Lung (tissue), 11 donors: ENCODE measurements at regions not wholly inside any gene's neighbourhood (a gene's known extent, or its start where the extent isn't known, plus 50 kb on each side); places are given as distances from the start of the nearest gene placed in this dataset.

ENCODE experiments used
- ATAC-seq: fragments of 200-7000 bp; cut with Tn5 transposase; one replicate; pipeline ENCODE4 v1.9.1; 2020; ENCODE audit warnings: moderate number of reproducible peaks; ENCODE audit not compliant: insufficient read depth, low FRiP score
- DNase-seq, 3 donors: peaks; one replicate each; pipeline ENCODE4 v3.0.0-alpha.2; 2013 to 2017
- H3K27ac ChIP-seq, 2 donors: one replicate each; pipeline ENCODE4 v1.5.1; 2013; ENCODE audit warnings: mild to moderate bottlenecking in 2 of 2, moderate library complexity in 2 of 2, control low read depth in 1 of 2, inconsistent platforms in 1 of 2, low read depth in 1 of 2, low read length in 1 of 2
- H3K27me3 ChIP-seq, 3 donors: one replicate each; pipeline ENCODE4 v1.5.1; 2013; ENCODE audit warnings: low read length in 2 of 3; ENCODE audit not compliant: control insufficient read depth in 3 of 3, insufficient read depth in 3 of 3
- H3K36me3 ChIP-seq, 4 donors: one replicate each; pipeline ENCODE4 v1.5.1; 2013; ENCODE audit warnings: low read length in 4 of 4, mild to moderate bottlenecking in 1 of 4, moderate library complexity in 1 of 4; ENCODE audit not compliant: control insufficient read depth in 4 of 4, insufficient read depth in 4 of 4
- H3K4me1 ChIP-seq, 5 donors: one replicate each; pipeline ENCODE4 v1.5.1; 2013; ENCODE audit warnings: low read length in 5 of 5, mild to moderate bottlenecking in 2 of 5, moderate library complexity in 1 of 5; ENCODE audit not compliant: control insufficient read depth in 5 of 5, insufficient read depth in 5 of 5
- H3K4me3 ChIP-seq: one replicate; pipeline ENCODE4 v1.5.1; 2013; ENCODE audit warnings: mild to moderate bottlenecking, control low read depth, moderate library complexity
- H3K9ac ChIP-seq, 2 donors: one replicate each; pipeline ENCODE4 v1.5.1; 2013; ENCODE audit warnings: low read length in 2 of 2, control low read depth in 1 of 2; ENCODE audit not compliant: insufficient read depth in 1 of 2
- H3K9me3 ChIP-seq, 4 donors: one replicate each; pipeline ENCODE4 v1.5.1; 2013; ENCODE audit warnings: low read length in 3 of 4, mild to moderate bottlenecking in 1 of 4, moderate library complexity in 1 of 4; ENCODE audit not compliant: control insufficient read depth in 4 of 4, insufficient read depth in 3 of 4
- WGBS, 2 donors: extraction: QIAGEN DNeasy Blood & Tissue Kit; methylation state at CpG; one replicate each; pipeline ENCODE4 v1.1.7; 2013; 5-methylcytosine and 5-hydroxymethylcytosine counted together
- TF ChIP-seq, protein P1 (sequence below): IDR thresholded peaks from 2 replicates; pipeline ENCODE4 v1.5.1; 2012; ENCODE audit warnings: mild to moderate bottlenecking; ENCODE audit errors: control extremely low read depth, extremely low read depth
- donor health status: control.
- donor health status: control.
- donor health status: Bipolar disorder and iron deficiency.
- donor health status: healthy.
- donor health status: DM: yes; HTN: yes; CAD: no.

DNA sequence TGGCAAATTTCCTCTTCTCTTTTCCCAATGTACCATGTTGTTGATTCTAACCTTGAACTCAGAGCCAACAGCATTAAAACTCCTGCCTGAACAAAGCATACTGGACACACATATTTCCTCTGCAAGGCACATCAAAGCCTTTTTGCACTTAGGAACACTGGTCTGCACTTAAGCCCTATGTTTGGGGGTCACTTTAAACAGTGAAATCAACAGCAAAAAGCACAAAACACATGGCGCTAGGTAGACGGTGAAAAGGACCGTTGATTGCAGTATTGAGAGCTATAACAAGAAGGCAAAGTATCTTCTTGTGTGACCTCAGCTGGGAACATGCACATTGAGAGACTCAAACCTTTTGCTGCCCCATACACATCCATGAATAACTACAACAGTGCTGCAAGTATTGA is 83.9 kb upstream of the SH3BP4 start:
- no peak for ATAC-seq
- H3K27me3 ChIP-seq = no peaks in the 10 kb centered on the region
- H3K27ac ChIP-seq = no peak overlapping the region
- WGBS, 2 donors = 84 to 88% methylated on average over 3 of the region's 3 CpGs
- no peak overlapping the region for H3K9ac ChIP-seq
- H3K4me1 ChIP-seq = peaks cover 0 to 7% (median 0%) of the 10 kb centered on the region in 5 donors
- no peak for DNase-seq
- H3K4me3 ChIP-seq = no peak overlapping the region
- no peaks in the 10 kb centered on the region for H3K9me3 ChIP-seq
- H3K36me3 ChIP-seq = no peaks in the 10 kb centered on the region
- TF ChIP-seq, protein P1, sequence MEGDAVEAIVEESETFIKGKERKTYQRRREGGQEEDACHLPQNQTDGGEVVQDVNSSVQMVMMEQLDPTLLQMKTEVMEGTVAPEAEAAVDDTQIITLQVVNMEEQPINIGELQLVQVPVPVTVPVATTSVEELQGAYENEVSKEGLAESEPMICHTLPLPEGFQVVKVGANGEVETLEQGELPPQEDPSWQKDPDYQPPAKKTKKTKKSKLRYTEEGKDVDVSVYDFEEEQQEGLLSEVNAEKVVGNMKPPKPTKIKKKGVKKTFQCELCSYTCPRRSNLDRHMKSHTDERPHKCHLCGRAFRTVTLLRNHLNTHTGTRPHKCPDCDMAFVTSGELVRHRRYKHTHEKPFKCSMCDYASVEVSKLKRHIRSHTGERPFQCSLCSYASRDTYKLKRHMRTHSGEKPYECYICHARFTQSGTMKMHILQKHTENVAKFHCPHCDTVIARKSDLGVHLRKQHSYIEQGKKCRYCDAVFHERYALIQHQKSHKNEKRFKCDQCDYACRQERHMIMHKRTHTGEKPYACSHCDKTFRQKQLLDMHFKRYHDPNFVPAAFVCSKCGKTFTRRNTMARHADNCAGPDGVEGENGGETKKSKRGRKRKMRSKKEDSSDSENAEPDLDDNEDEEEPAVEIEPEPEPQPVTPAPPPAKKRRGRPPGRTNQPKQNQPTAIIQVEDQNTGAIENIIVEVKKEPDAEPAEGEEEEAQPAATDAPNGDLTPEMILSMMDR = no peak

DNA sequence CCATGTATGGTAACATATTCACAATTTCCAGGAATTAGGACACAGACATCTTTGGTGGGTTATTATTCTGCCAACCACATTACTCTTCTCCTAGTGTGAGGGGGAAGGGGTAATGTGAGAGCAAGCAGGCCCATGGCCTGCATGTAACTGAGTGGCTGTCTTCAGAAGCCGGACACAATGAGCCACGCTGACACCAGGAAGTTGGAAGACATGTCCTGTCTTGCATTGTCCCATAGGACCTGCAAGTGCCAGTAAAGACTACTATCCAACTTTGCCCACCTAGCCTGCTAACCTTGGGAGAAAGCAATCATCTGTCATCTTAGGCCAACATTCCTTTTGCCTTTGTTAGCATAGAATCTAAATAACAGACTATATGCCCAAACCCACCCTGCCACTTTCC is 86.2 kb upstream of the SH3BP4 start:
- Histone ChIP-seq H3K36me3 (no peaks in the 10 kb centered on the region), H3K27ac (no peak overlapping the region), H3K9ac (no peak overlapping the region), H3K4me3 (no peak overlapping the region), H3K4me1 (peaks cover 0 to 12% (median 7%) of the 10 kb centered on the region in 5 donors), H3K9me3 (peaks cover 0 to 1% (median 0%) of the 10 kb centered on the region in 4 donors), H3K27me3 (no peaks in the 10 kb centered on the region)
- DNase-seq (no peak), ATAC-seq (no peak)
- TF ChIP-seq, protein P1 = no peak
- 85 to 98% methylated on average over 2 of the region's 2 CpGs for WGBS, 2 donors

- DNase-seq = no peak
- no peak for ATAC-seq
- TF ChIP-seq, protein P1 = no peak
- H3K9ac ChIP-seq = no peak overlapping the region
- H3K4me3 ChIP-seq = no peak overlapping the region
- 92 to 93% methylated on average over 5 of the region's 5 CpGs for WGBS, 2 donors
- peaks cover 0 to 1% (median 0%) of the 10 kb centered on the region in 4 donors for H3K9me3 ChIP-seq
- H3K36me3 ChIP-seq = no peaks in the 10 kb centered on the region
- H3K4me1 ChIP-seq = peaks cover 0 to 12% (median 7%) of the 10 kb centered on the region in 5 donors
- no peak overlapping the region for H3K27ac ChIP-seq
- H3K27me3 ChIP-seq = no peaks in the 10 kb centered on the region
Measured at GRCh38 chr2:234865040-234865439, 86.8 kb upstream of the SH3BP4 start.

DNA sequence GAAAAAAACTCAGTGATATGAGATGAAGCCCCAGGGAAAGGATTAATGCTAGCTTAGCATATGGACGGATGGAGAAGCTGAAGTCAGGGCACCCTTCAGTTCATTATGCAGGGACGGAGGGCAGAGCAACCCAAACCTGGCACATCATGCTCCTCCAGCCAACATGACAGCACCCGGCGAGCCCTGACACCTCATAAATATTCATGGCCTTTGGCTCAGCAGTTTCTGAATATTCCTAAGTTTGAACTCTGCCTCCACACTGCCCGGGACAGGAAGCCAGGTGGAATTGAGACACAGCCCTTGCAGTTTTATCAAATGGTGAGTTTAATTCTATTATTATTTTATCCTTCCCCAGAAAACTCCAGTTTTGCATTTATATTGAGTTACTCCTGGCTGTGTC is 87.3 kb upstream of the SH3BP4 start:
- Histone ChIP-seq H3K4me3 (no peak overlapping the region), H3K27me3 (no peaks in the 10 kb centered on the region), H3K36me3 (no peaks in the 10 kb centered on the region), H3K9me3 (peaks cover 0 to 1% (median 0%) of the 10 kb centered on the region in 4 donors), H3K4me1 (peaks cover 0 to 12% (median 7%) of the 10 kb centered on the region in 5 donors), H3K27ac (no peak overlapping the region), H3K9ac (no peak overlapping the region)
- DNase-seq (no peak), ATAC-seq (no peak)
- TF ChIP-seq, protein P1 = no peak
- 90 to 91% methylated on average over 5 of the region's 5 CpGs for WGBS, 2 donors
